ENCODE measurements at regions not wholly inside any gene's neighbourhood (a gene's known extent, or its start where the extent isn't known, plus 50 kb on each side); places are given as distances from the start of the nearest gene placed in this dataset.

DNA sequence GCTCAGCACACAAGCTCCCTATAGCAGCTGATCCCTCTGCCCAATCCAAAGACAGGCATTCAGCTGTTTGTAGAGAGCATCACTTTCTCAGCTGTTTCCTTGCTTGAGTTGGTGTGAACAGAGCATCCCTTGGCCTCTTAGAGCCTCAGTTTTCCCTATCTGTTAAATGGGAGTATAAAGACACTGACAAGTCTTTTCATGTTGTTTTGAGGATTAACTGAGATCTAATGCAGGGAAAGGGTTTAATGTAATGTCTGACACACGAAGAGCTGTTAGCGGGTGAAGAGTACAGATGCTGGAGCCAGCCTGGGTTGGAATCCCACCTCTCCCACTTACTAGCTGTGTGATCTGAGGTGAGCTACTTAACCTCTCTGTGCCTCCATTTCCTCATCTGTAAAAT lies 149.5 kb downstream of the PHETA1 start:
- Histone ChIP-seq H3K9me3 (no peaks in the 10 kb centered on the region), H3K27ac (no peak overlapping the region), H3K27me3 (peaks cover 0 to 21% of the 10 kb centered on the region in 2 donors), H3K4me3 (no peak overlapping the region), H3K4me1 (no peaks in the 10 kb centered on the region), H3K36me3 (no peaks in the 10 kb centered on the region)
- TF ChIP-seq, protein P1, sequence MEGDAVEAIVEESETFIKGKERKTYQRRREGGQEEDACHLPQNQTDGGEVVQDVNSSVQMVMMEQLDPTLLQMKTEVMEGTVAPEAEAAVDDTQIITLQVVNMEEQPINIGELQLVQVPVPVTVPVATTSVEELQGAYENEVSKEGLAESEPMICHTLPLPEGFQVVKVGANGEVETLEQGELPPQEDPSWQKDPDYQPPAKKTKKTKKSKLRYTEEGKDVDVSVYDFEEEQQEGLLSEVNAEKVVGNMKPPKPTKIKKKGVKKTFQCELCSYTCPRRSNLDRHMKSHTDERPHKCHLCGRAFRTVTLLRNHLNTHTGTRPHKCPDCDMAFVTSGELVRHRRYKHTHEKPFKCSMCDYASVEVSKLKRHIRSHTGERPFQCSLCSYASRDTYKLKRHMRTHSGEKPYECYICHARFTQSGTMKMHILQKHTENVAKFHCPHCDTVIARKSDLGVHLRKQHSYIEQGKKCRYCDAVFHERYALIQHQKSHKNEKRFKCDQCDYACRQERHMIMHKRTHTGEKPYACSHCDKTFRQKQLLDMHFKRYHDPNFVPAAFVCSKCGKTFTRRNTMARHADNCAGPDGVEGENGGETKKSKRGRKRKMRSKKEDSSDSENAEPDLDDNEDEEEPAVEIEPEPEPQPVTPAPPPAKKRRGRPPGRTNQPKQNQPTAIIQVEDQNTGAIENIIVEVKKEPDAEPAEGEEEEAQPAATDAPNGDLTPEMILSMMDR (IDR thresholded peaks at IDR 0.05), result no peak
- no peak for DNase-seq
- intact Hi-C loops (cut with DNase I; ENCODE audit: low total_unique reads), result no loop called here

DNA sequence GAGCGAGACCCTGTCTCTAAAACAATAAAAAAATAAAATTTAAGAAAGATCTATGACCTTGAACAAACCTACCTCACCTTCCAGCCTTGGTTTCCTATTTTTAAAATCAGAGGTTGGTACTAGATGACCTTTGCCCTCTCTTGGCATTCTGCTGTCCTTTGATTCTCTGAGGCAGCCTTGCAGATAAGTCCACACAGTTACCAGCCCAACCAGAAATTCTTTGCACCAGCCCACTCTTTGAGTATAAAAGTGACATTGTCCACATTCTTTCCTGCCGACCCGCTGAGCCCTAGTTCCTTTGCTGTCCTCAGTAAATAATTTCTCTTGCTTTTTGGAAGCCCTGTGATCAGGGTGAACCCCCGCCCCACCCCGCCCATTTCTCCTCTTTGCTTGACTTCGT lies 150.4 kb downstream of the PHETA1 start:
- Histone ChIP-seq H3K4me3 (no peak overlapping the region), H3K36me3 (no peaks in the 10 kb centered on the region), H3K27me3 (peaks cover 0 to 22% of the 10 kb centered on the region in 2 donors), H3K27ac (no peak overlapping the region), H3K4me1 (no peaks in the 10 kb centered on the region), H3K9me3 (no peaks in the 10 kb centered on the region)
- no peak for DNase-seq
- intact Hi-C loops (cut with DNase I; ENCODE audit: low total_unique reads), result no loop called here
- TF ChIP-seq, protein P1 (IDR thresholded peaks at IDR 0.05), result no peak

DNA sequence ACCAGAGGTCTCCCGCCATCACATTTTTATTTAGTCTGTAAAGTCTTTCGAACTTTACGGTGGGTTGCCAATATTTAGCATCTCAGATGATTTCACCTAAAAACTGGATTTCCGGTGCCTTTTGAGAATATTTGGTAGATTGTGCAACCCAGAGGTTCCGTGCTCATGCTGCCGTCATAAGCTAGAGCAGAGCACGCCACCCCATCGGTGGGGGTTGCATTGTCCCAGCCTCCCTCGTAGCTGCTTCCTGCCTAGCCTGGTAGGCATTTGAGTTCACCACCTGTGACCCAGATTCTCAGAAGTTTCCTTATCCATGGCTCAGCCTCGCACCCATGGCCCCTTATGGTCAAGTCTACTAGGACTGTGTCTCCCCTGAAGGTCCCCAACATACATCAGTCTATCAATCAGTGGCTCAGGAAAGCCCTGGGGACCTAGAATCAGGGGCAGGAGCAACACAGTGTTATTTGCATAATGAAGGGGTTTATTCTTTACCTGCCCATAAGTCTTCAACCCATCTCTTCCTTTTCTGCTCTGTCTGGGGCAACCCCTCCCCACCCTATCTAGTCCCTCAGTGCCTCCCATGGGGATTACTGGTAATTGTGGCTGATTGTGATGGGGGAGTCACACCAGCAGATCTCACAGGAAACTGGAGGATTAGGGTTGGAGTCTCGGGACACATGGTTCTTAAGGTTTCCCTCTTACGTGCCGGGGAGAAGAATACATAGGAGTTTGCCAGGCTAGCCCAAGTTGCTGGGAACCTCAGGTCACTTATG lies 152.3 kb downstream of the PHETA1 start:
- no peak for DNase-seq
- Histone ChIP-seq H3K9me3 (no peaks in the 10 kb centered on the region), H3K4me1 (no peaks in the 10 kb centered on the region), H3K36me3 (no peaks in the 10 kb centered on the region), H3K4me3 (no peak overlapping the region), H3K27me3 (peaks cover 0 to 33% of the 10 kb centered on the region in 2 donors), H3K27ac (no peak overlapping the region)
- TF ChIP-seq, protein P1 (IDR thresholded peaks at IDR 0.05), result no peak
- intact Hi-C loops (cut with DNase I; ENCODE audit: low total_unique reads), result no loop called here

DNA sequence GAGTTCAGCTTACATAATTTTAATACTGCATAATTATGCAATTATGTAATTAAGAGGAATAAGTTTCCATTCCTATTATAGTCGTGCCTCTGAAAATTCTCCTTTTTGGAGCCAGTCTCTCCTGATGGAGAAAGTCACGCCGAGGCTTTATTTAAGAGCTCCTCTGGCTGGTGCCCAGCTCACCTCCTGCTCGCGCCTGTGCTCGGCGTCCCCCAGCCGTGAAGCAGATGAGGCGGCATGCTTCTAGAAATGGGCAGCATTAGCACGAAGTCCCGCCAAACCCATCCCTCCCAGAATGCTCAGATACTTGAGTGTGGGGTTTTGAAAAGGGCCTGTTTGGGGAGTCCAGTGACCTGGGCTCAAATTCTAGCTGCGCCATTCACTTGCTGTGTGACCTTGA lies 153.0 kb downstream of the PHETA1 start:
- Histone ChIP-seq H3K4me1 (no peaks in the 10 kb centered on the region), H3K27ac (no peak overlapping the region), H3K36me3 (no peaks in the 10 kb centered on the region), H3K27me3 (peaks cover 0 to 40% of the 10 kb centered on the region in 2 donors), H3K4me3 (no peak overlapping the region), H3K9me3 (no peaks in the 10 kb centered on the region)
- no peak for DNase-seq
- intact Hi-C loops (cut with DNase I; ENCODE audit: low total_unique reads), result no loop called here
- TF ChIP-seq, protein P1 (IDR thresholded peaks at IDR 0.05), result no peak

DNA sequence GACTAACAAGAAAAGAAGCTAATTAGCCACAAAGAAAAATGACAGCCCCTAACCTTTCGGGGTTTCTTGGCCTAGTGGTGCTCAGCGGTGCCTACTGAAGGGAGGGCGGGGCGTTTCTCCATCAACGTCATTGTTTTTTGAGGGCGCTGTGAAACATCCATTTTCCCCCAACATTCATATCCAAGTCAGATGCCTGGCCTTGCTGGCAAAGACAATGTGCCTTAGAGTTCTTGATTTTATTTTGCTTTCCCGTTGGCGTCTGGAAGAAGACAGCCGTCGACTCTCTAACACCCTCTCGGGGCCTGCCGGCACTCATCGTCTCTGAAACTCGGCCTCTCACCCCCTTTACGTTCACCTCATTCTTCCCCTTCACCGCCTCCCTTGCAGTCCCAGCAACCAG lies 154.5 kb downstream of the PHETA1 start:
- no peak overlapping the region for H3K4me3 ChIP-seq
- DNase-seq, result no peak
- intact Hi-C loops (cut with DNase I; ENCODE audit: low total_unique reads), result no loop called here
- H3K36me3 ChIP-seq, result no peaks in the 10 kb centered on the region
- H3K27me3 ChIP-seq, result peaks cover 0 to 42% of the 10 kb centered on the region in 2 donors
- TF ChIP-seq, protein P1 (IDR thresholded peaks at IDR 0.05), result no peak
- H3K4me1 ChIP-seq, result no peaks in the 10 kb centered on the region
- H3K9me3 ChIP-seq, result no peaks in the 10 kb centered on the region
- H3K27ac ChIP-seq, result no peak overlapping the region
